Astrocyte of the cerebellum (primary cell): ENCODE measurements at regions not wholly inside any gene's neighbourhood (a gene's known extent, or its start where the extent isn't known, plus 50 kb on each side); places are given as distances from the start of the nearest gene placed in this dataset.
A peak's percentile ranks its signal among the peaks of the same experiment; 100 is the strongest.

ENCODE experiments used
- DNase-seq: peaks from one replicate; pipeline ENCODE4 v3.0.0-alpha.2; 2011; ENCODE audit warnings: low read depth
- H3K4me3 ChIP-seq: 2 replicates; pipeline ENCODE4 v1.5.1; 2011; ENCODE audit warnings: mild to moderate bottlenecking, low read depth, low read length, moderate library complexity
- in situ Hi-C: cut with HindIII; loops from 2 replicates; pipeline ENCODE4 v1.10.0; 2017; ENCODE audit warnings: low sequenced_read_pairs
- TF ChIP-seq, protein P1 (sequence below): IDR thresholded peaks from 2 replicates; pipeline ENCODE4 v1.5.1; 2012; ENCODE audit warnings: low read length, low read depth, moderate library complexity, mild to moderate bottlenecking; ENCODE audit errors: missing control alignments

DNA sequence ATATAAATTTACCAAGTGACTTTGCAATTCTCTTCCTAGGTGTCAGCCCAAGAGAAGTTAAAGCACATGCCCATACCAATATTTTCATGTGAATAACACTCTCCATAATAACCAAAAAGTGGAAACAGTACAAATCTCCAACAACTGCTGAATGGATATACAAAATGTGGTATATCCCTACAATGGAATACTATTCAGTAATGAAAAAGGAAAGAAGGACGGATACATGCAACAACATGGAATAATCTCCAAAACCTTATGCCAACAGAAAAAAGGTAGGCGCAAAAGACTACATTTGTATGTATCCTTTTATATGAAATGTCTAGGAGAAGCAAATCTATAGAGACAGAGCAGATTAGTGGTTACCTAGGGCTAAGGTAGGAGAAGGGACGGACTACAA, 487.7 kb upstream of the ID4 start:
- no peak overlapping the region for H3K4me3 ChIP-seq
- in situ Hi-C loops, result loop anchor here (25.0 kb wide), 1 partner anchor 88 kb away; no protein-coding TSS in a partner anchor
- DNase-seq, result no peak
- TF ChIP-seq, protein P1, sequence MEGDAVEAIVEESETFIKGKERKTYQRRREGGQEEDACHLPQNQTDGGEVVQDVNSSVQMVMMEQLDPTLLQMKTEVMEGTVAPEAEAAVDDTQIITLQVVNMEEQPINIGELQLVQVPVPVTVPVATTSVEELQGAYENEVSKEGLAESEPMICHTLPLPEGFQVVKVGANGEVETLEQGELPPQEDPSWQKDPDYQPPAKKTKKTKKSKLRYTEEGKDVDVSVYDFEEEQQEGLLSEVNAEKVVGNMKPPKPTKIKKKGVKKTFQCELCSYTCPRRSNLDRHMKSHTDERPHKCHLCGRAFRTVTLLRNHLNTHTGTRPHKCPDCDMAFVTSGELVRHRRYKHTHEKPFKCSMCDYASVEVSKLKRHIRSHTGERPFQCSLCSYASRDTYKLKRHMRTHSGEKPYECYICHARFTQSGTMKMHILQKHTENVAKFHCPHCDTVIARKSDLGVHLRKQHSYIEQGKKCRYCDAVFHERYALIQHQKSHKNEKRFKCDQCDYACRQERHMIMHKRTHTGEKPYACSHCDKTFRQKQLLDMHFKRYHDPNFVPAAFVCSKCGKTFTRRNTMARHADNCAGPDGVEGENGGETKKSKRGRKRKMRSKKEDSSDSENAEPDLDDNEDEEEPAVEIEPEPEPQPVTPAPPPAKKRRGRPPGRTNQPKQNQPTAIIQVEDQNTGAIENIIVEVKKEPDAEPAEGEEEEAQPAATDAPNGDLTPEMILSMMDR, result no peak

DNA sequence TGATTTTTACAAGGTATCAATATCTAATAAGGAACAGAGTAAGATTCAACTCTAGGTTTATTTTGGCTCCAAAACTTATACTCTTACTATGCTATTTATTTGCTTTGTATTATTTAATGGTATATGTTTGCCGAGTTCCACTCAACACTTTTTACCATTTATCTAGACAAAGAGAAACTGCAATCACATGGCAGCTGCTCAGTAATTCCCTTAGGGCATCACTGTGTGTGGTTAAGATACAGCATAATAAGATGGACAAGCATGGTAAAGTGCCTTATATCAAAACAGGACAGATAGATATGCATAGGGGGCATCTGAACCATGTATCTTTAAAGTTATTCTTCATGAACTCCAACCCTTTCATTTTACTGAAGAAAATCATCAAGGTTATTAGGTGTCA, 483.0 kb upstream of the ID4 start:
- TF ChIP-seq, protein P1, result no peak
- no peak overlapping the region for H3K4me3 ChIP-seq
- no peak for DNase-seq
- in situ Hi-C loops, result no loop called here

- in situ Hi-C loops, result no loop called here
- TF ChIP-seq, protein P1, result no peak
- no peak overlapping the region for H3K4me3 ChIP-seq
- peak; percentile 8 for DNase-seq
These were observed 480.5 kb upstream of the ID4 start for GRCh38 chr6:19356692-19357091.

- H3K4me3 ChIP-seq, result no peak overlapping the region
- TF ChIP-seq, protein P1, result no peak
- in situ Hi-C loops, result no loop called here
- peak; percentile 28 for DNase-seq
These were observed 474.8 kb upstream of the ID4 start for GRCh38 chr6:19362396-19362795.

- no peak overlapping the region for H3K4me3 ChIP-seq
- in situ Hi-C loops, result no loop called here
- DNase-seq, result peak; percentile 8
- TF ChIP-seq, protein P1, result no peak
These were observed 468.7 kb upstream of the ID4 start for GRCh38 chr6:19368511-19368910.

GRCh38 chr6:19369785-19370184, 467.4 kb upstream of the ID4 start:
- H3K4me3 ChIP-seq, result no peak overlapping the region
- TF ChIP-seq, protein P1, result no peak
- no peak for DNase-seq
- in situ Hi-C loops, result loop anchor here (5.0 kb wide), 1 partner anchor 32 kb away; no protein-coding TSS in a partner anchor

DNA sequence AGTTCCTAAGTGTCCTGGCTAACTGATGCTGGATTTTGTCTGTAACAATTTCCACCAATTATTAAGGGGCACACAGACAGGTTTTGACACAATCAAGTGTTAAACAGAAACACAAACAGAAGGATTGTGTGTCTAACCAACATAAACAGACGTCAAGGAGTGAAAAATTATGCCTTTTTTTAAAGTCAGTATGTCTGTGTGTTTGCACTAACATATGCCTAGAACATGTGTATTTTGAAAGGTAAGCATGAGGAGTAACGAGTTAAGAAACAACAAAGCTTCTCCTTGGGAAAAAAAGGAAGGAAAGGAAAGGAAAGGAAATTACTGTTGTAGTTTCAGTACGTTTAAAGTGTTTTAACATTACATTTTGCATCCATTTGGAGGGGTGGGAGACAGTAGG, 466.3 kb upstream of the ID4 start:
- H3K4me3 ChIP-seq, result no peak overlapping the region
- DNase-seq, result no peak
- TF ChIP-seq, protein P1, result no peak
- in situ Hi-C loops, result loop anchor here (5.0 kb wide), 1 partner anchor 34 kb away; no protein-coding TSS in a partner anchor
